Fibroblast of skin of left quadriceps (primary cell): ENCODE measurements at regions not wholly inside any gene's neighbourhood (a gene's known extent, or its start where the extent isn't known, plus 50 kb on each side); places are given as distances from the start of the nearest gene placed in this dataset.

ENCODE experiments used
- DNase-seq, 2 experiments: peaks; one replicate each; pipeline ENCODE4 v3.0.0-alpha.2; 2013; ENCODE audit warnings: low read depth in 2 of 2

DNA sequence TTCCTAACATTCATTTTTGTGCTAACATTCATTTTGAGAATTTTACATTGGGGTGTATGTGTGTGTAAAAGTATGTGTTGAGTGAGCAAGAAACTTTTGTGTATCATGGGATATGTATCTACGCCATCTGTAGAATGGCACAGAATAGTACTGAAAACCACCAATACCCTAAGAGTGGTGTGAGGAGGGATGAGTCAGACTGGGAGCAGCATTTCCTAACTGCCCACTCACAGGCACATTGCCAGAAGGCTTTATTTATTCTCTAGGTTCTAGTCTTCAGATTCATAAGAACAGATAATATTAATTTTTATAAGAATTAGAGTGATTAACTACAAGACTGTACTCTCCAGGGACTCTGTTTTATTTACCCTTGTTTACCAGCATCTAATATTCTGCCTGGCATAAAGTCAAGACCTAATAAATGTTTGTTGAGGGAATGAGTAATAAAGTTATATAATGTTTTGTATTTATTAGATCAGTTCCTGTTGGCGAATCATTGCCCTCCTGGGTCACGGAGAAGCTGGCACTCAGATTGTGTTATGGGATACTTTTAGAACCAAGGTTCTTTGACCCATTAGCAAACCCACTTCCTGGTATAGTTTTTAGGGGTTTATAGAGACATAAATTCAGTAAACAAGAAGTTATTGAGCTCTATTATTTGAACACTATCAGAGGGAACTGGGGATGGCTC lies 159.1 kb upstream of the PPP2R2B start:
- DNase-seq: no peak

DNA sequence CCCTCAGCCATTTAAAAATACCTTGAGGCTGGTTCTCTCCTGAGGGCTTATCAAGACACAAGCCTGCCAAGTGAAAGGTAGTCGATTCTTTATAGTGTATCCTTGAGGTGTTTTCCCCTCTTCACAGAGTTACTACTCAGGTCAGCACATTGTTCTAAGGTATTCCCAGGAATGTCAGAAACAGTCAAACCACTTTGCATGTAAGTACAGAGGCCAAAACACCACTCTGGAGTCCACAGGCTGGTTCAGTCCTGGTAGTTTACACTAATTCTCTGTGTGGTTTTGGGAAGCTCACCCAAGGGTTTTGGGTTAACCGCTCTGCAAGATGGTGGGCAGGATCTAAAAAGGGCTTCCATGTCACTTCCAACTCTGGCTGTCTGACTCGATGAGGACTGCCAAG lies 162.3 kb upstream of the PPP2R2B start:
- DNase-seq: no peak

DNA sequence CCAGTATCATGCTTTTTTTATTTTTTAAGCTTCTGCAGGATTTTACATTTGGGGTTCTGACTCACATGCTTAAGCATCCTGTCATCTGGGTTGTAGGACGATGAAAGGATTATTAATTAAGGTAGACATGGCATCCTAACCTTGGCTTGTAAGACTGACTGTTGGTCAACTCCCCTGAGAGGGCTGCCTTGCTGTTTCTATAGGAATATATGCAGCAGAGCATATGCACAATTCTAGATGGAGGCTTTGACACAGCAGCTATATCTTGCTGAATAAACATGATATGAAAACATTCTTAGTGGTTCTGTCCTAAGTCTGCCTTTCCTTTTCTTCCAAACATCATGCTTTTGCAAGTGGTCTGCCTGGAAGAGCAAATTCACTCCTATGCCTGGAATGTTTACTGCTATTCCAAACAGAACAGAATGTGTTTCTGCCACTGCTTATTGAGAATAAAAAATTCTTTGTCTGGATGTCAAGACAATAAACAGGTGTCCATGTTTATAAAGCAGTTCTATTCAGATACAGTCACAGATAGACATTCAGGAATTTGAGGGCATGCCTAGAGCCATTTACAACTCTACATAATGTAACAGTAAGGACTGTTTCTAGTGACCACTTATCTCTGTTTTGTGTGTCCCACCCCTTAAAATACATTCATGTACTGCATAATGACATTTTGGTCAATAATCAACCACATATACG lies 166.2 kb upstream of the PPP2R2B start:
- no peak for DNase-seq

DNA sequence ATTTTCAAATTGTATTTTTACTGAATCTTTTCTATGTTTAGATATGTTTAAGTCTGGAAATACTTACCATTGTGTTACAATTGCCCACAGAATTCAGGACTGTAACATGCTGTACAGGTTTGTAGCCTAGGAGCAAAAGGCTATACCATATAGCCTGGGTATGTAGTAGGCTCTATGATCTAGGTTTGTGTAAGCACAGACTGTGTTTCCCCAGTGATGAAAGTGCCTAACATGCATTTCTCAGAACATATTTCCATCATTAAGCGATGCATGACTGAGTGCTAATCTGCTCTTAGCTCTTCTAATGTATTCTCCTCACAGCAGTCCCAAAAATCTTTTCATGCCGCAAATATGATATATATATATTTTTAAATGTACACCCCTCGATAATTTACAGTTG lies 166.7 kb upstream of the PPP2R2B start:
- no peak for DNase-seq

DNA sequence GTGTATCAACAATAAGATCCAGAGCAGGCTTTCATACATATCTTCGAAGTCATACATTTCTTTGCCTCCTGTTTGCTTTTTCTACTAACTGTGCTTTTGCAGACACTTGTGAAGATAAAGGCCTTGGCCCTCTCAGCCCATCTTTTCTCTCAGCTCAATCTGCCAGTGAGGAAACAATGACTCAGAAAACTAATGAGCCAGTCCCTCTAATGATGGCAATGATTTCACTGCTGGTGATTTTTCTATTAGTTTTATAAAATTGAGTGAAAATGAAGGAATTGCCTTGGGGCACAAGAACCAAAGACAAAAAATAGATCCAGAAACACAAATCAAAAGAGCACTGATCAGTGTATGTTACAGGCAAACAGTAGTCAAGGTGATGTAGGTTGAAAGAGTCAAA lies 167.7 kb upstream of the PPP2R2B start:
- DNase-seq: no peak

DNA sequence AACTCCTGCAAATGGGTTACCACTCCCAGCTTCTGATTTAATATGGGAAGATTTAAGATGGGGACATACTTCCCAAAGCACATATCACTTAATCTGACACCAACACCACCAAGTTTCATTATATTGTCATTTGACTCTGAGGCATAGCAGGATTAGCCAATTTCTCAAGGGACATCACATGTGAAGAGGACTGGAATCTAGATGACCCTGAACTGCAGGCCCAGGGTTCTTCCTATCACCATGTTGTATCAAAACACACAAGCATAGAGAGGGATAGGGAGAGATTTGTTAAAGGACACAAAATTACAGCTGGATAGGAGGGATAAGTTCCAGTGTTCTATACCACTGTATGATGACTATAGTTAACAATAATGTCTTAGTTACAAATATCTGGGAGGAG lies 168.3 kb upstream of the PPP2R2B start:
- no peak for DNase-seq

DNA sequence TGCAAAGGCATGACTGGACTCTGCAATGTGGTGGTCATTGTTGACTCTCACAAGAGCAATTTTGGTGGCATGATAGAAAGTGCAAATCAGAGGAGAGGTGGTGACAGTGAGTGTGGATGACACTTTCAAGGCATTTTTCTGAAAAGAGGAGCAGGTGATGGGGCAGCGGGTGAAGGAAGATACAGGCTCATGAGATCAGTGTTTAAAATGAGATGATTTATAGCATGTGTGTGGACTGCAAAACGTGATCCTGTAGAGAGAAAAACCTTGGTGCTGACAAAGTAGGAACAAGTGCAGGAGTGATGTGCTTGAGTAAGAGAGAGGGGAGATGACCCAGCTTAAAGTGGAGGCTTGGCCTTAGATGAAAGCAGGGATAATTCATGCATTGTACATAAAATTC lies 171.2 kb upstream of the PPP2R2B start:
- DNase-seq: no peak

DNA sequence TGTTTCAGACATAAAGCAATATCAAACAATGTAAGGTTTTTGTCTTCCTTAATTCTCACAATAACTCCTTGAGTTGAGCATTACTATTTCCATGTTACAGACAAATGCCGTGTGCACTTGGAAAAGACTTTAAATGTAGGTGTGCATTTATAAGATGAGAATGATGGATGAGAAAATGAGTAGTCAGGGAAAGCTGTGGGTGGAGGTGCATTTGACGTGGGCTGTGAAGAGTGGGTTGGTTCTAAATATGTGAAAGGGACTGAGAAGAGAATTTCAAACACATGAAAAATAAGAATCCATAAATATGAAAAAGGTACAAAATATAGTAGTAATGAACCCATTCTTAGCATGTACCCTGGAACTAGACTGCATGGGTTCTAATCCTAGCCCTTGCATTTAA lies 171.6 kb upstream of the PPP2R2B start:
- DNase-seq: no peak

DNA sequence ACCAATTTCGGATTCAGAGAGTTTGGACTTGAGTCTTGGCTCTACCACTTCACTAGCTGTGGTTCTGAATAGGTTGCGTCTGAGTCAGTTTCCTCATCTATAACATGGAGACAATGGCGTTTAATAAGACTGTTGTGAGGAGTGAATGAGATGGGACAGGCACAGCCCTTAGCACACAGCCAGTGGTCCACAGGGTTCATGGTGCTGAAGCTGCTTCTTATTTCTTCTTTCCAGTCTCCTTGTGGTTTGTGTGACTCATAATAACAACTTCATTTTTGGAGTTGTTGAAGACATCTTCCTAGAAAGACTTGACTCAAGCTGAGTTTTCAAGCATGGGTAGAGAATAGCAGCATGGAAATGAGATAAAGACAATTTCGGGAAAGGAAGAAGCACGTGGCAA lies 172.6 kb upstream of the PPP2R2B start:
- no peak for DNase-seq

DNA sequence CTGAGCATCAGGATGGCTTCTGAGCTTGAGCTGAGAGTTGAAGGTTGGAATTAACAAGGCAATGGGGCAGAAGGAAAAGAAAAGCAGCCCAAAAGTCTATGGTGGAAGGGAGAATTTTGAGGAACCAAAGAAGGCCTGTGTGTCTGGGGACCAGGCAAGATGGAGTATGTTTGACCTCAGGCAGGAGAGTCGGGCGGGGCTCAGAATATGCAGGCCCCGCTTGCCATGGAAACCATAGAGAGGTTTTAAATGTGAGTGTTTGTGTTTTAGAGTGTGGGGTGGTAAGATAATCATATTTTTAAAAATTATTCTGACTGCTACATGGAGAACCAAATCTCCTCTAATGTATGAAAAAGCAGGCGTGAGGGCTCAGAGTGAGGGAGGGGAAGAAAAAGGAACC lies 174.0 kb upstream of the PPP2R2B start:
- no peak for DNase-seq

DNA sequence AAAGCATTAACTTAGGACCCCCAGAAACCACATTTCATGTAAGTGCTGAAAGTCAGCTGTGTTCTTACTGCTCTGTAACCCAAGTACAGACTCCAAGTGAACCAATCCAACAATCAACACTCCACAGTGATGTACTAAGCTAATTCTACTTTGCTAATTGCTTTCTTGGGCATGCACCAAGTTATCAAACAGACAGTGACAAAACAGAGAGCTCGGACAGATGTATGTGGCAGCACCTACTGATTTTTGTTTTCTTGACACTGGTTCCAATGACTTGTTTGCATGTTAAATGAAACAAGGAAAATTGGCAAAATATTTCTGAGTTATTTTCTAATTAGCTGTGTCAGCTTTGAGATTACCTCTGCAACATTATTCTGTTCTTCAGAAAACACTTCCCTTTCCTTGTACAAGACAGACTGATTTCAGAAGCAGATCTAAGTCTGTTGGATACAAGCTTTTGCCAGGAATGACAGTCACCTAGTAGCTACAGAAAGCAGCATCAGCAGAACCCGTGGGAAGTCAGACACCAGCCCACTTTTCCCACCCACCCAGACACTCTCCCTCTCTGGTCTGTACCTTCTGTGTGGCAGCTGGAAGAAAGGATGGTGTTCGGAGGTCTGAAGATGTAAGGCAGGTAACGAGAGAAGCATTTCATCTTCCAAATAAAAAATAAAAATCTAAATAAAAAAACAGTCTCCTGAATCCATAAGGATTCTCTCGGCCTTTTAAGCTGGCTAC lies 176.7 kb upstream of the PPP2R2B start:
- DNase-seq: no peak

DNA sequence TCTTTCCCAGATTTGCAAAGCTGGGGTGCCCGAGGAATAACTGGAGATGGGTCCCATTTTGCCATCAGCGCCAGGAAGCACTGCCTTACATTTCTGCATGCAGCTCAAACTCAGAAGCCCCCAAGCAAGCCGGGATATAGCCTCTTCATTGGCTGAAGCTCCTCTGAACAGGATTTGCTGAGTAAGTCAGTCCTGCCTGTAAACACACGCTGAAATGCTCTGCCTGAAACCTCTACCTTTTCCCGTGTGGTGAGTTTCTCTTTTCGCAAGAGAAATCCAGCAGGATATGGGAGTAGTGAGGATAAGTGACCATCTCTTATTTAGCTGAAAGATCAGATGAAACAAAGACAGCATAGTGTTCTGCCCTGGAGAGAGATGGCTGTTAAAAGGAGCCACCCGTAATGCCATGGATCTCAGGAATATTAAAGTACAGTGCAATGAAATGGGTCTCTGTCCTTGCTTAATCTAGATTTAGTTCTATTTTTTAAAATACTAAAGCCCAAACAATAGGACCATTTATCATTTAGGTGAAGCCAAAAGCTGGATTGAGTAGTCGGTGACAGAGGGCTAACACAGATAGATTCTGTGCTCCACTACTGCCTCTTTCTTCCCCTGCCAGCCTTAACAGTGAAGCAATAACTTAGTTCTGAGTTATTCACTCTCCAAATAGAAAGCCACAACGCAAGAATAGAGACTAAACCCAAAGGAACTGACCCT lies 177.5 kb upstream of the PPP2R2B start:
- DNase-seq: no peak

DNA sequence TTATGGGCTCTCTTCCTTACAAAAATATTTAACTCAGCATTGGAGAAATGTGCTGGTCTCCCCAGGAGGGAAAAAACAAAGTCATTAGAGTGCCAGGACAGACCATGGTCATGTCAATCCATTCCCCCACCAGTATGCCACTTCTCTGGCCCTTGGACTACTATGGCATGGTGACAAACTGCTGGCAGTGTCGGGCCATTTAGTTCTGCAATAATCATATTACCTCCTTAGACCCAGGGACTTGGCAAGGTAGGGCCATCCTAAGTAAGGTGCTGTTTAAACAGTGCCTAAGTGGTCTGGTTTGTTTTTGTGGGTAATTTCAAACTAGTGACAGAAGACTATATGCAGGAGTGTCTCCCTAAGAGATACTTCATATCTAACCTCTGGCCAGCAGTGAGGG lies 177.8 kb upstream of the STK32A start:
- DNase-seq: no peak

DNA sequence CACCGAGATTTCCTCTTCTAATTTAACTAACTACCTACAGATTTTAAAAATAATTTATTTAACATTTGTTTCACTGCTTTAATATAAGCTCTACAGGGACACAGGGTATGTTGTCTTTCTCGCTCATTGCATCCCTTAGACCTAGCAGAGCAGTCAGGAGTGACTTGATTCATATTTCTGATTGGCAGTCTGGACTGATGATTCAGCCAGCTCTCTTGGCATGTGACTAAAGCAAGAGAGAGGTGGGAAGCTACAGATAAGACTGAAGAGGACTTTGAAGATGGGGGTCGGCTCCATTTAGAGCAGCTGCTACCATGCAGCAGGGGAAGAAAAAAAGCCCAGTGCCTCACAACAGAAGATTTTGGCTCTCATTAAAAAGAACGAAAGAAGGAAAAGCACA lies 173.4 kb upstream of the STK32A start:
- no peak for DNase-seq

DNA sequence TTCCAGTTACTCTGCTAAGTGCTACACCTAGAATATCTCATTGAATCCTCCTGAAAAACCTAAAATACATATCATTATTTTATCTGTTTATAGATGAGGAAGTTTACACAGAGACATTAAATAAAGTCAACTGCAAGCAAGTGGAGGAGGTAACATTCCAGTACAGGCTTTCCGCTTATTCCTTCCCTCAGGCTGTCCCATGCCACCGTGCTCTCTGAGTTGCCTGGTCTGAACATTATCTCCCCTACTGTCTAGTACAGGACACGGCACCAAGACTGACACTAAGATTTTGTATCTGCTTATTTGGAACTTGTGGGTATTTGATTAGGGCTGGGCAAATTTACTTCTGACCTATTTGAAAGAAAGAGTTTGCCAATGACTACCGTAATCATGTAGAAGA lies 172.4 kb upstream of the STK32A start:
- no peak for DNase-seq

DNA sequence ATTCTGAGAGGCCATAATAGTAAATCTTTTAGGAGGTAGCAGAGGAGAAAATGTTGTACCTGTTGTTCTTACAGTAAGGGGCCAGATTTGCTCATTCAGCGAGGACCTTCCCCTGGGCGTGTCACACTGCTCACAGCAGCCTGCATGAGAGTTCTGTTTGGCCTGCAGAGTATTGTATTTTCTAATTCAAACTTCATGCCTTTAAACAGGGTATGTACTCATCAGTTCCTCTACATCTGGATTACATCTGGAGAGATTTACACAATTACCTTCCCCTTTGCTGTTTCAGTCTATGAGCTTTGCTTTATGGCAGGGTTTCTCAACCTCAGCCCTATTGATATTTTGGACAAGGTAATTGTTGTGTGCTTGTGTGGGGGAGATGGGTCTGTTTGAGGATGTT lies 170.9 kb upstream of the STK32A start:
- DNase-seq: no peak

DNA sequence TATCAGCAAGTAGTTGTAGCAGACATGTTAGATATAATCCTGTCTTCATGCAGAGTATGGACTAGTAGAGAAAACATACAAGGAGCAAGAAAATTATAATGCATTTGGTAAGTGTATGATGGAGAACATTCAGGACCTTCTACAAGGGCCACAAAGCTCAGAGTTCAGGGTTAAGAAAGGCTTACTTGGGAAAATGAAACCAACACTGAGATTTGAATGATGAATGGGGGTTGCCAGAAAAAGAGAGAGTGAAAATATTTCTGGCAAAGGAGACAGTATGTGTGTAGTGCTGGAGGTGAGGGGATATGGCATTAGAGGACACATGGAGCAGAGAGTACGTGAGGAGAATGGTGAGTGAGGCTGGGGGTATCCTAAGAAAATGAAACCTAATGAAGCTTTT lies 169.8 kb upstream of the STK32A start:
- no peak for DNase-seq

DNA sequence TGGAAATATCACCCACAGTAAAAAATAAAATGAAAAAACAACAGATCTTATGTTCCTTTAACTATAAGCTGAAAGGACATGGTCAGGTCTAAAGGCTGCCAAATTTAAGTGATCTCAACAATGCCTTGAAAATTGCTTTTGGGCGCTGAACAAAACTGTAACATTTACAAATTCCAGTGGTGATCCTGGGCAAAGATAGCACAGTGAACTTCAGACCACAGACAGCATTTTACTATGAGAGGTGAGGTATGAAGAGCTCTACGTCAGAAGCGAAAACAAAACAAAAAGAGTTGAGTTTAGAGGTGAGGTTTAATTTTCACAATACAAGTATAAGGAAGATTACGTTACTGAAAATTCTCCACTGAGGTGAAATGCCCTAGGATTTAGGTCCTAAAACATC lies 165.8 kb upstream of the STK32A start:
- no peak for DNase-seq

DNA sequence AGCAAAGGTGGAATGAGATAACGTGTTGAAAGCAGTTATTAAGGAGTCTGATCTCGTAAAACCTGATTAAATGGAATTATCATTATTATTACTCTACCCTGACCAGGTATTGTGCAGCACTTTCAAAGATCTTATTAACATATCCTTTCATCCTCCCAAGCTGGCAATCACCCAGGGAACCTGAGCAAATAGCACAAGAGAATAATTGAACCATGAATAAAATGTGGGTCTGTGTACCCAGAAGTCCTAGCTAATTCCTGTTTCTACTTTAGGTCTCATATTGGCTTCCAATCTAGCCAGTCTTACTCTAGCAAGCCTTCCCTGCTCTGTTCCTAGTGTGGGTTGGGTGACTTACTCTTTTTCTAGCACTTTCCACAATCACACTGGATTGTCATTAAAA lies 162.2 kb upstream of the STK32A start:
- no peak for DNase-seq

DNA sequence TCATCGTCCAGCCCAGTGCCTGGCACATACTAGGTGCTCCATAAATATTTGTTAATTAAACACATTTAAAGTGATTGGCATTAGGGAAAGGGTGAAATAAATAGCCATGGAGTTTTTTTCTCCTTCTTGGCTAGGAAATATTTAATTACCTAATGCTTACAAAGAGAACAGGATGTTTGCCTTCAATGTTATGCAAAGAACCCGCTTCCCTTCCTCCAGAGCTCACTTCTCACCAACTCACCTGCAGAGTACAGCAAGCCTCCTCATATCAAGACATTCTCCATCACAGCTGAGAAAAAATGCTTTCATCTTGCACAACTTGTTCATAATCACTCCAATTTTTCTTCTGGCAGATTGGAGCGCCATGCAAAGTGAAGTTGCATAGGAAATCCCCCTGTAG lies 161.7 kb upstream of the STK32A start:
- no peak for DNase-seq

DNA sequence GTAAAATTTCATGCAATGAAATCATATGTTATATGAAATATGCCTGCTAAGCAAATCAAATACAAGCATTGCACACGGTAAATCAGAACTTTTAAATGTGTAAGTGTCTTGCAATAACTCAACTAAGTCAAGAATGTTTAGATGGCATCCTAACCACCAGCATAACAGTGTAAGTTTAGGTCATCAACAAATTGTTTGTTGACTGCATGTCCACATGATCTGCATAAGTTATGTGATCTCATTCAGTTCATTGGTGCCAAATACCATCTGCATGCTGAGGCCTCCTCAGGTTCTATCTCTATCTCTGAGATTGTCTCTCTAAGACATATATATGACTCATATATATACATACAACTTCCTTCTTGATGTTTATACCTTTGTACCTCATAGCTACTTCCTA lies 159.6 kb upstream of the STK32A start:
- no peak for DNase-seq

DNA sequence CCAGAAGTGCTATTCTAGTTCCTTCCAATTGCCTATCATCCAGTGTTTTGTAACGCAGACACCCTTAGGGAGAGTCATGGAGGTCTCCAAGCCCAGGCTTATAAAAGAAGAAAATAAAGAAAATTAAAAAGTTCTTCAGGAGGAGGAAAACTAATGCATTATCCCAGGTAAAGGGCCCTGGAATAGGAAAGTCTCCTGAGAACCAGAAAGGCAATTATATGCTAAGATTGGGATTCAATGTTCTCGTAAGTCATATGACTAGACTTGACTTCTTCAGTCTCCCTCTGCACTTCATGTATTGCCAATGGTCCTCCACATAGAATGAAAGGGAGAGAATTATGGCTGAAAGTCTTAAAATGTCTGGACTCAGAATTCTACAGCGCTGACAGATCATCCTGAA lies 154.4 kb upstream of the STK32A start:
- DNase-seq: no peak
